GM12872 (cell line): ENCODE measurements at regions not wholly inside any gene's neighbourhood (a gene's known extent, or its start where the extent isn't known, plus 50 kb on each side); places are given as distances from the start of the nearest gene placed in this dataset.

Source experiments
- TF ChIP-seq, protein P1 (sequence below): IDR thresholded peaks from 3 replicates; pipeline ENCODE4 v1.5.1; 2011; ENCODE audit warnings: low read depth, mild to moderate bottlenecking, low read length, moderate library complexity; ENCODE audit not compliant: insufficient read depth

DNA sequence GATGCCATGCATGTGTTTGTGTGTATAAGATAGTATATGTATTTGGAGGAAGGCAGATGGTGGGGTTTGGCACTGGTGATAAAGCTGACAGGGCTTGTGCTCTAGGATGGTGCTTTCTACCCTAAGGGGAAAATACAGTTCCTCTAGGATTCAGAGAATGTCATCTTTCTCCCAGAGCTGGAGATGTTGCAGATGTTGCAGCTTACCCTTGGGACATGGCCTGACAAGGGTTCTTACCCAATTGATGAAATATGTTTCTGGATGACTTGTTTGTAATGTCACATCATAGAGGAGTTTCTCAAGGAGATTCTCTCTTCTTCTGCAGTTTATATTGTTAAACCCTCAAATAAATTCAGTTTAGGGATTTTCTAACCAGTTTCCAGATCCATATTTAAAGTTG lies 52.5 kb upstream of the PITX2 start:
- TF ChIP-seq, protein P1, sequence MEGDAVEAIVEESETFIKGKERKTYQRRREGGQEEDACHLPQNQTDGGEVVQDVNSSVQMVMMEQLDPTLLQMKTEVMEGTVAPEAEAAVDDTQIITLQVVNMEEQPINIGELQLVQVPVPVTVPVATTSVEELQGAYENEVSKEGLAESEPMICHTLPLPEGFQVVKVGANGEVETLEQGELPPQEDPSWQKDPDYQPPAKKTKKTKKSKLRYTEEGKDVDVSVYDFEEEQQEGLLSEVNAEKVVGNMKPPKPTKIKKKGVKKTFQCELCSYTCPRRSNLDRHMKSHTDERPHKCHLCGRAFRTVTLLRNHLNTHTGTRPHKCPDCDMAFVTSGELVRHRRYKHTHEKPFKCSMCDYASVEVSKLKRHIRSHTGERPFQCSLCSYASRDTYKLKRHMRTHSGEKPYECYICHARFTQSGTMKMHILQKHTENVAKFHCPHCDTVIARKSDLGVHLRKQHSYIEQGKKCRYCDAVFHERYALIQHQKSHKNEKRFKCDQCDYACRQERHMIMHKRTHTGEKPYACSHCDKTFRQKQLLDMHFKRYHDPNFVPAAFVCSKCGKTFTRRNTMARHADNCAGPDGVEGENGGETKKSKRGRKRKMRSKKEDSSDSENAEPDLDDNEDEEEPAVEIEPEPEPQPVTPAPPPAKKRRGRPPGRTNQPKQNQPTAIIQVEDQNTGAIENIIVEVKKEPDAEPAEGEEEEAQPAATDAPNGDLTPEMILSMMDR, result no peak

DNA sequence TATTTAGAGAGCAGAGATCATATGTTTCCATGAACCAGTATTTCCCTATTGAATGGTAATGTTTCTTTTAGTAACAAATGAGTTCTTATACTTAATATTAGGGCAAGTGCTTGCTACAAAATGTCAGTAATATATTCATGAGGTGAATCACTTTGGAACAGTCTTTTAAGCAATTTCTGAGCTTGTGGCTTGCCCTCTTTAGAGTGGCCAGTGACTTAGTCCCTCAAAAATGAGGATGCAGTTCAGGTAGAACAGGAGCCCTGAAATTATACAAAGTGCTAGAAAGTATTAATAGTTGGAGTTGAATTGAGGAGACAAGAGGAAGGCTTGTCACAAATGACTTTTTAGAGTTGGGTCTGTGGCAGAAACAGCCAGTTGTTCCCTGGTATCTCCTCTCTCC lies 53.4 kb upstream of the PITX2 start:
- TF ChIP-seq, protein P1, result no peak

DNA sequence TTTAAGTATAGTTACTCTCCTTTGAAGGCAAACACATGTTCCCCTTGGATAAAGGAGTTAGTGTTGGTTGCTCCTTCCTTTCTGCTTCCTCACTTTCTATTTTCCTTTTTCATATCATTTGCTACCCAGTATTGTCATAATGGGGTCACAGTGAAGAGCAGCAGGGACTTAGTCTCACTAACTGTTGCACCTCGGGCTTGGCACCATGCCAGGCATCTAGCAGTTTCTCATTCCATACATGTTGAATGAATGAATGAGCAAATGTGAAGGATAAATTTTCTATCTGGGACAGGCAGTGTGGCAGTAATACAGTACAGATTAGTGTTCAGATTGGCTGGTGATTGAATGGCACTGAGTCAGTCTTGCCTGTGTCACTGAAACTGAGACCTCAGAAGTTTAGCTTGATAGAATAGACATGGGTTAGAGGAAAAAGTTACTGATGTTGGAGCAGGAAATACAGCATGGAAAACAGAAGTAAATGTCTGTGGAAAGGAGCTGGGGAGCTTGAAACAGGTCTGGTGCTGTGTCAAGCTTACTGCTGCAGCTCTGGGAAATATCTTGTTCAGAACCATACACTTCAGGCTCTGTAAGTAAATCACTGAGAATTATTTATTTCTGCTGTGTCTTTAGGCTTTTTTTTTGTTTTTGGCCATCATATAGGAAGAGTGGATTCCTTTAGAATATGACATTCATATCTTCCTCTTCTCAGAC lies 55.8 kb upstream of the PITX2 start:
- TF ChIP-seq, protein P1, result no peak

DNA sequence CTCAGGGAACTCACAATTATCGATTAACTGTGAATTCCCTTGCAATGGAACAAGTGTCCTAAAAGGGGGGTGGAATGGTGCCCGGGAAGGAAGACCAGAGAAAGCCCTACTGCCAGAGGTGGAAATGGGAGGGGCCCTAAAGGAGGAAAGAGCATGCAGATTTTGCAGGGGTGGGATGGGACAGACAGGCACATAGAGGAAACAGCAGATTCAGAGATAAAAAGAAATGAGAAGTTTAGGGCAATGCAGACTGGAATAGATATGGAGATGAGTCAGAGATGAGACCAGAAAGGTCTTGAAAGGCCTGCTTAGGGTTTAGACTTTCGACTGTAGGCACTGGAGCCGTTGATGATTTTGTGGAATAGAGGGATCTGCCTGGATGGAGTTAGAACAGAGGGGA lies 57.4 kb upstream of the PITX2 start:
- TF ChIP-seq, protein P1, result no peak

DNA sequence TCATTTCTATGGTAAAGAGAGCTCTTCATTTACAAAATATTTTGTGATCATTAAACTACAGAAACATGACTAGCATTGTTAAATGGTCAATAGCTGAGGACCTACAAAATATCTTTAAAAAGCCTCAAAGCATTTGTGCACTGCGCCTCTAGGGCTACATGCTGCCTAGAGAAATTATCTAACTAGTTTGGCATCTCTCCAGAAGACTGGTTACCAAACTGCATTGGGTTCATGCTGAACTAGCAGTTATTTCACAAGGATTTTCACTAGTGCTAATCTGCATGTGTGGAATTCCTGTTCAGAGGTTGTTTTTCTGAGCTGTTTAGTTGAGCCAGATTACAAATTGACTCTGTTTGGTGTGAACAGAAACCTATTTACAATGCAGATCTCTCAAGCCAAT lies 58.5 kb upstream of the PITX2 start:
- TF ChIP-seq, protein P1, result no peak

DNA sequence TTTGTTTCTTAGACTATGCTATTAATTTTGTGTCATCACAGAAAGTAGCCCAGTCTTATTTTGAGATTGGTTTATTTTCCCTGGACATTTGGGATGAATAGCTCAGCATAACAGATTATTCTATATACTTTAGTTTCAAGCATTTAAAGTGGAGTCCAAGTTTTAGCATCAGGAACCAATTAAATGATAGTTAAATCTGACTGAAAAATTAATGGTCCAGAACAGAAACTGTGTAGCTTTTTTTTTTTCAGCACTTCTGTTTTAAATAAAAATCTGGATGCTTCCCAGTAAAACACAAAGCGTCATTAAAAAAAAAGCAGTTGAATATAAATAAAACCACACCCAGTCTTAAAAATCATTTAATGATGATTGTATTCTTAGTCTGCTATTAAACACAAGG lies 59.4 kb upstream of the PITX2 start:
- TF ChIP-seq, protein P1, result no peak

DNA sequence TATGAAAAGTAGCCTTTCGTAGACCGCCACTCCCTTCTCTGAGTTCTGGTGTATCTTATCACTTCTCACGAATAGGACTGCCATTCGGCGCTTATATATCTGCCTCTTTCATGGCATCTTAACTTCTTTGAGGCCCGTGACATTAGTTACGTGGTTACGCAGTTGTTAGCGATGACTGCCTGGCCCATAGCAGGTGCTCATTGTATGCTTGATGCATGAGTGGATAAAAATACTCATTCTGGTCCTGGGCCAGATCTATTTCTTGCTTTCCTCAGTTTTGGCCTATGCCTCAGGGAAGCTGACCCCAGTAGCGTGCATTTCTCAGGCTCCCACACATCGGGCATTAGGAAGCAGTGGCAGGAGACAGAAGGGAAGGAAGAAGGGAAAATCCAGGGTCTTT lies 60.7 kb upstream of the PITX2 start:
- TF ChIP-seq, protein P1, result no peak
